ENCODE measurements at regions not wholly inside any gene's neighbourhood (a gene's known extent, or its start where the extent isn't known, plus 50 kb on each side); places are given as distances from the start of the nearest gene placed in this dataset.
"Not testable (repeated sequence)": the region's sequence is repeated elsewhere in the genome, so short reads cannot be mapped to it uniquely, and the experiment has no call there.

DNA sequence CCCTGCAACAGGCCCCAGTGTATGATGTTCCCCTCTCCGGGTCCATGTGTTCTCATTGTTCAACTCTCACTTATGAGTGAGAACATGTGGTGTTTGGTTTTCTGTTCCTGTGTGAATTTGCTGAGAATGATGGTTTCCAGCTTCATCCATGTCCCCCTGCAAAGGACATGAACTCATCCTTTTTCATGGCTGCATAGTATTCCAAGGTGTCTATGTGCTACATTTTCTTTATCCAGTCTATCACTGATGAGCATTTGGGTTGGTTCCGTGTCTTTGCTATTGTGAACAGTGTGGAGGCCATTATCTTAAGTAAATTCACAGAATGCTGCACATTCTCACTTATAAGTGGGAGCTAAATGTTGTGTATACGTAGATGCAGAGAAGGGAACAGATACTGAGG is 205.3 kb downstream of the SHOX start:
- H3K4me2 ChIP-seq (ENCODE audit: insufficient read depth, low read length); H3K36me3 ChIP-seq (ENCODE audit: control insufficient read depth, insufficient read depth, low read length); H3K9me3 ChIP-seq (replicated peaks; ENCODE audit: control insufficient read depth, insufficient read depth, low read depth, low read length); H3K79me2 ChIP-seq (ENCODE audit: control insufficient read depth, insufficient read depth, low read length); FAIRE-seq; H4K20me1 ChIP-seq (replicated peaks; ENCODE audit: control insufficient read depth, insufficient read depth, low read length); POLR2A ChIA-PET; H3K4me3 ChIP-seq; H3K9me1 ChIP-seq (ENCODE audit: control insufficient read depth, insufficient read depth, low read length); H3K27me3 ChIP-seq (ENCODE audit: control insufficient read depth in 2 of 2, insufficient read depth in 2 of 2, low read length in 2 of 2); H3K27ac ChIP-seq (ENCODE audit: extremely low read depth, low read depth, low read length); in situ Hi-C loops (cut with MboI); CTCF ChIA-PET (ENCODE audit: low intra/inter-chr PET ratio); BruUV-seq (replicated peaks); DNase-seq (ENCODE audit: extremely low read depth in 1 of 4, low spot score in 3 of 4); H2AFZ ChIP-seq (ENCODE audit: low read depth, low read length); ATAC-seq; H3K9ac ChIP-seq (ENCODE audit: insufficient read depth in 1 of 2, low read depth in 2 of 2, low read length in 2 of 2); H3K4me1 ChIP-seq (replicated peaks in 1 of 2; ENCODE audit: control insufficient read depth in 2 of 2, insufficient read depth in 2 of 2, low read length in 2 of 2): not testable (repeated sequence)
- whole genome bisulfite sequencing (ENCODE audit: insufficient coverage, low coverage, missing lambda C conversion rate) = 33% methylated on average over 3 of the region's 3 CpGs
- intact Hi-C loops (cut with micrococcal nuclease) = loop anchor here (2.0 kb wide), 1 partner anchor 19 kb away; no protein-coding TSS in a partner anchor
- peak; percentile 79 for TF ChIP-seq ZNF146 (CRISPR knock-in tag; IDR thresholded peaks at IDR 0.05; ENCODE audit: unreplicated experiment)

DNA sequence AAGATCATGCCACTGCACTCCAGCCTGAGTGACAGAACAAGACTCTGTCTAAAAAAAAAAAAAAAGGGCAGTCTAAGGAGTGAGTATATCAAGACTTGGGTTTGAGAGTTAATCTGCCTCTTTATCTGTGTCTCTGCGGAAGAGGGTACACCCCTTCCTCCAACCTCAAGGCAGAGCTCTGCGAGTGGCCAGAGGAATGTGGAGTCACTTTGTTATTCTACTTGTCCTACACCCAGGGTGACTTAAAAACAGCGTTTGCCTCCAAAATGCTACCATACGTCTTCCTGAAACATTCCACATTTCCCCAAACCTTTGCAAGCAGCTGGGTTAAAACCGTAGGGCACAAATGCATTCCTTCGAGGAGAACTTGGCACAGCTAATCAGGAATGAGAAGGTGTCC is 199.9 kb downstream of the SHOX start:
- no peak overlapping the region for H3K9ac ChIP-seq (ENCODE audit: insufficient read depth in 1 of 2, low read depth in 2 of 2, low read length in 2 of 2)
- H2AFZ ChIP-seq (ENCODE audit: low read depth, low read length) = no peak overlapping the region
- intact Hi-C loops (cut with micrococcal nuclease) = no loop called here
- H3K36me3 ChIP-seq (ENCODE audit: control insufficient read depth, insufficient read depth, low read length) = no peaks in the 10 kb centered on the region
- no peak for DNase-seq (ENCODE audit: extremely low read depth in 1 of 4, low spot score in 3 of 4)
- no peaks in the 10 kb centered on the region for H3K9me1 ChIP-seq (ENCODE audit: control insufficient read depth, insufficient read depth, low read length)
- CTCF ChIA-PET (ENCODE audit: low intra/inter-chr PET ratio) = no interaction called here
- H3K79me2 ChIP-seq (ENCODE audit: control insufficient read depth, insufficient read depth, low read length) = no peaks in the 10 kb centered on the region
- no peak overlapping the region for H3K4me2 ChIP-seq (ENCODE audit: insufficient read depth, low read length)
- no peak for ATAC-seq
- no peaks in the 10 kb centered on the region for H3K9me3 ChIP-seq (replicated peaks; ENCODE audit: control insufficient read depth, insufficient read depth, low read depth, low read length)
- FAIRE-seq = no peak
- H3K27me3 ChIP-seq (ENCODE audit: control insufficient read depth in 2 of 2, insufficient read depth in 2 of 2, low read length in 2 of 2) = no peaks in the 10 kb centered on the region
- H3K4me1 ChIP-seq (replicated peaks in 1 of 2; ENCODE audit: control insufficient read depth in 2 of 2, insufficient read depth in 2 of 2, low read length in 2 of 2) = no peaks in the 10 kb centered on the region
- no peak overlapping the region for H3K4me3 ChIP-seq
- in situ Hi-C loops (cut with MboI) = no loop called here
- no peak for TF ChIP-seq LEF1 (IDR thresholded peaks at IDR 0.05)
- TF ChIP-seq, protein P1, sequence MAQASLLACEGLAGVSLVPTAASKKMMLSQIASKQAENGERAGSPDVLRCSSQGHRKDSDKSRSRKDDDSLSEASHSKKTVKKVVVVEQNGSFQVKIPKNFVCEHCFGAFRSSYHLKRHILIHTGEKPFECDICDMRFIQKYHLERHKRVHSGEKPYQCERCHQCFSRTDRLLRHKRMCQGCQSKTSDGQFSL (CRISPR knock-in tag; IDR thresholded peaks at IDR 0.05) = no peak
- TF ChIP-seq, protein P1 (tag; IDR thresholded peaks at IDR 0.05) = no peak
- TF ChIP-seq HIVEP1 (CRISPR knock-in tag; IDR thresholded peaks at IDR 0.05) = no peak
- TF ChIP-seq KLF10 (CRISPR knock-in tag; IDR thresholded peaks at IDR 0.05) = no peak
- TF ChIP-seq ZSCAN32 (CRISPR knock-in tag; IDR thresholded peaks at IDR 0.05) = no peak
- no peak for TF ChIP-seq GATAD2A (IDR thresholded peaks at IDR 0.05)
- no peak for TF ChIP-seq CC2D1A (IDR thresholded peaks at IDR 0.05)
- no peak for TF ChIP-seq HEY1 (CRISPR knock-in tag; IDR thresholded peaks at IDR 0.05; ENCODE audit: borderline replicate concordance)
- TF ChIP-seq, protein P2, sequence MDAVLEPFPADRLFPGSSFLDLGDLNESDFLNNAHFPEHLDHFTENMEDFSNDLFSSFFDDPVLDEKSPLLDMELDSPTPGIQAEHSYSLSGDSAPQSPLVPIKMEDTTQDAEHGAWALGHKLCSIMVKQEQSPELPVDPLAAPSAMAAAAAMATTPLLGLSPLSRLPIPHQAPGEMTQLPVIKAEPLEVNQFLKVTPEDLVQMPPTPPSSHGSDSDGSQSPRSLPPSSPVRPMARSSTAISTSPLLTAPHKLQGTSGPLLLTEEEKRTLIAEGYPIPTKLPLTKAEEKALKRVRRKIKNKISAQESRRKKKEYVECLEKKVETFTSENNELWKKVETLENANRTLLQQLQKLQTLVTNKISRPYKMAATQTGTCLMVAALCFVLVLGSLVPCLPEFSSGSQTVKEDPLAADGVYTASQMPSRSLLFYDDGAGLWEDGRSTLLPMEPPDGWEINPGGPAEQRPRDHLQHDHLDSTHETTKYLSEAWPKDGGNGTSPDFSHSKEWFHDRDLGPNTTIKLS (IDR thresholded peaks at IDR 0.05; ENCODE audit: borderline replicate concordance, low read depth) = no peak
- TF ChIP-seq, protein P3, sequence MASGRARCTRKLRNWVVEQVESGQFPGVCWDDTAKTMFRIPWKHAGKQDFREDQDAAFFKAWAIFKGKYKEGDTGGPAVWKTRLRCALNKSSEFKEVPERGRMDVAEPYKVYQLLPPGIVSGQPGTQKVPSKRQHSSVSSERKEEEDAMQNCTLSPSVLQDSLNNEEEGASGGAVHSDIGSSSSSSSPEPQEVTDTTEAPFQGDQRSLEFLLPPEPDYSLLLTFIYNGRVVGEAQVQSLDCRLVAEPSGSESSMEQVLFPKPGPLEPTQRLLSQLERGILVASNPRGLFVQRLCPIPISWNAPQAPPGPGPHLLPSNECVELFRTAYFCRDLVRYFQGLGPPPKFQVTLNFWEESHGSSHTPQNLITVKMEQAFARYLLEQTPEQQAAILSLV (tag; IDR thresholded peaks at IDR 0.05) = no peak
- TF ChIP-seq BRD9 (IDR thresholded peaks at IDR 0.05; ENCODE audit: low read depth, partially characterized antibody) = no peak
- TF ChIP-seq STAT5A (IDR thresholded peaks at IDR 0.05; ENCODE audit: borderline replicate concordance, low read length) = no peak
- POLR2A ChIA-PET = no interaction called here
- H4K20me1 ChIP-seq (replicated peaks; ENCODE audit: control insufficient read depth, insufficient read depth, low read length) = no peaks in the 10 kb centered on the region
- H3K27ac ChIP-seq (ENCODE audit: extremely low read depth, low read depth, low read length) = no peak overlapping the region
- BruUV-seq (replicated peaks) = no TSS peak
- 0% methylated on average over 6 of the region's 6 CpGs for WGBS (ENCODE audit: insufficient coverage, low coverage, missing lambda C conversion rate)
